Endothelial cell (in vitro differentiated cells): ENCODE measurements at regions not wholly inside any gene's neighbourhood (a gene's known extent, or its start where the extent isn't known, plus 50 kb on each side); places are given as distances from the start of the nearest gene placed in this dataset.

Experiments
- DNase-seq: peaks from one replicate; pipeline ENCODE4 v3.0.0; 2021; ENCODE audit warnings: low spot score
- H3K27ac Mint-ChIP-seq: one replicate; pipeline ENCODE4 v1.8.0; 2021; ENCODE audit warnings: mixed read lengths, inconsistent platforms; ENCODE audit not compliant: unreplicated experiment
- H3K27me3 Mint-ChIP-seq: one replicate; pipeline ENCODE4 v1.8.0; 2021; ENCODE audit warnings: mild to moderate bottlenecking, moderate library complexity, mixed read lengths, inconsistent platforms; ENCODE audit not compliant: unreplicated experiment
- H3K36me3 Mint-ChIP-seq: one replicate; pipeline ENCODE4 v1.8.0; 2021; ENCODE audit warnings: mild to moderate bottlenecking, low read depth, mixed read lengths, inconsistent platforms; ENCODE audit not compliant: unreplicated experiment
- H3K4me1 Mint-ChIP-seq: one replicate; pipeline ENCODE4 v1.8.0; 2021; ENCODE audit warnings: mild to moderate bottlenecking, mixed read lengths, inconsistent platforms; ENCODE audit not compliant: unreplicated experiment
- H3K4me3 Mint-ChIP-seq: one replicate; pipeline ENCODE4 v1.8.0; 2021; ENCODE audit warnings: mild to moderate bottlenecking, mixed read lengths, inconsistent platforms; ENCODE audit not compliant: unreplicated experiment
- H3K9me3 Mint-ChIP-seq: one replicate; pipeline ENCODE4 v1.8.0; 2021; ENCODE audit warnings: mixed read lengths, inconsistent platforms; ENCODE audit not compliant: unreplicated experiment
- TF ChIP-seq, protein P1 (sequence below): fragments of 200-600 bp; sonication (generic); IDR thresholded peaks from one replicate; pipeline ENCODE4 v1.5.0; 2021; ENCODE audit warnings: antibody characterized with exemption; ENCODE audit not compliant: unreplicated experiment

DNA sequence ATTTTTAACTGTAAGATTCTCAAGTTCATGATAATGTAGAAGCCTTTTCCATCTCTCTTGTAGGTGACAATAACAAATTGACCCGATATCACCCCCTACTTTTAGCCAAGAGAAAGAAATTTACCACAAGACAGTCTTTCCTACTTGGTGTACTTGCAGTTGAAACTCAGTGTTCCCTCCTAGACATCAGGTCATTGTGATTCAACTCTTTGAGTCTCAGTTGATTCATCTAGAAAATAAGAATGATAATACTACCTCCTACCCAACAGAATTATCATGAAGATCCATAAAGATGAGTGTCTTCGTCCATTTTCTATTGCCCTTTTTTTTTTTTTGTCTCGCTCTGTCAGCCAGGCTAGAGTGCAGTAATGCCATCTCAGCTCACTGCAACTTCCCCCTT, 51.3 kb upstream of the TRERF1 start:
- no peak overlapping the region for H3K4me3 Mint-ChIP-seq
- TF ChIP-seq, protein P1, sequence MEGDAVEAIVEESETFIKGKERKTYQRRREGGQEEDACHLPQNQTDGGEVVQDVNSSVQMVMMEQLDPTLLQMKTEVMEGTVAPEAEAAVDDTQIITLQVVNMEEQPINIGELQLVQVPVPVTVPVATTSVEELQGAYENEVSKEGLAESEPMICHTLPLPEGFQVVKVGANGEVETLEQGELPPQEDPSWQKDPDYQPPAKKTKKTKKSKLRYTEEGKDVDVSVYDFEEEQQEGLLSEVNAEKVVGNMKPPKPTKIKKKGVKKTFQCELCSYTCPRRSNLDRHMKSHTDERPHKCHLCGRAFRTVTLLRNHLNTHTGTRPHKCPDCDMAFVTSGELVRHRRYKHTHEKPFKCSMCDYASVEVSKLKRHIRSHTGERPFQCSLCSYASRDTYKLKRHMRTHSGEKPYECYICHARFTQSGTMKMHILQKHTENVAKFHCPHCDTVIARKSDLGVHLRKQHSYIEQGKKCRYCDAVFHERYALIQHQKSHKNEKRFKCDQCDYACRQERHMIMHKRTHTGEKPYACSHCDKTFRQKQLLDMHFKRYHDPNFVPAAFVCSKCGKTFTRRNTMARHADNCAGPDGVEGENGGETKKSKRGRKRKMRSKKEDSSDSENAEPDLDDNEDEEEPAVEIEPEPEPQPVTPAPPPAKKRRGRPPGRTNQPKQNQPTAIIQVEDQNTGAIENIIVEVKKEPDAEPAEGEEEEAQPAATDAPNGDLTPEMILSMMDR = no peak
- H3K27me3 Mint-ChIP-seq = no peaks in the 10 kb centered on the region
- no peak overlapping the region for H3K27ac Mint-ChIP-seq
- H3K36me3 Mint-ChIP-seq = no peaks in the 10 kb centered on the region
- no peak for DNase-seq
- H3K9me3 Mint-ChIP-seq = no peaks in the 10 kb centered on the region
- H3K4me1 Mint-ChIP-seq = peaks cover 5% of the 10 kb centered on the region

DNA sequence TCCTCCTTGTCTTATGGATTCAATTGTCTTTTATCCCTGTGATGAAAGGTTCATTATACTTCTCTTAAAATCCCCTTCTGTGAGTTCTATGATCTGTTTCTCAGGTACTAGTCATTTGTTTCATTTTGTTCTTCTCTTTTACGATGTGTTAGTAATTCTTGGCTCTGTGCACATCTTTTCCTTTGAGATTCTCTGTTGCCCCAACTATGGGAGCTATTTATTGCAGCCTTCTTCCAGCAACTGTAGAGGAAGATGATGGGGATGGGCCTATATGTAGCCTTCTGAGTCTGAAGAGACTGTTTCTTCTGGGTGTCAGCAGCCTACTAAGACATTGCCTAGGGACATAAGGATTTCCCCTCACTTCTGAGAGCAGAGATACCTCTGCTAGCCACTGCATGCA, 50.4 kb upstream of the TRERF1 start:
- H3K4me1 Mint-ChIP-seq = peaks cover 3% of the 10 kb centered on the region
- no peaks in the 10 kb centered on the region for H3K36me3 Mint-ChIP-seq
- no peak for DNase-seq
- no peaks in the 10 kb centered on the region for H3K27me3 Mint-ChIP-seq
- H3K9me3 Mint-ChIP-seq = no peaks in the 10 kb centered on the region
- TF ChIP-seq, protein P1 = no peak
- no peak overlapping the region for H3K27ac Mint-ChIP-seq
- no peak overlapping the region for H3K4me3 Mint-ChIP-seq
